Globus pallidus (tissue), 1 donor: ENCODE measurements at regions not wholly inside any gene's neighbourhood (a gene's known extent, or its start where the extent isn't known, plus 50 kb on each side); places are given as distances from the start of the nearest gene placed in this dataset.
A peak's percentile ranks its signal among the peaks of the same experiment; 100 is the strongest.
"Not testable (repeated sequence)": the region's sequence is repeated elsewhere in the genome, so short reads cannot be mapped to it uniquely, and the experiment has no call there.

ENCODE experiments used
- DNase-seq: peaks from one replicate; pipeline ENCODE4 v3.0.0-alpha.2; 2015; ENCODE audit warnings: low spot score

GRCh38 chr2:143922261-143922830 lies 597.6 kb downstream of the ZEB2 start:
- not testable (repeated sequence) for DNase-seq

GRCh38 chr2:143918465-143918989 lies 601.4 kb downstream of the ZEB2 start:
- DNase-seq = no peak

DNA sequence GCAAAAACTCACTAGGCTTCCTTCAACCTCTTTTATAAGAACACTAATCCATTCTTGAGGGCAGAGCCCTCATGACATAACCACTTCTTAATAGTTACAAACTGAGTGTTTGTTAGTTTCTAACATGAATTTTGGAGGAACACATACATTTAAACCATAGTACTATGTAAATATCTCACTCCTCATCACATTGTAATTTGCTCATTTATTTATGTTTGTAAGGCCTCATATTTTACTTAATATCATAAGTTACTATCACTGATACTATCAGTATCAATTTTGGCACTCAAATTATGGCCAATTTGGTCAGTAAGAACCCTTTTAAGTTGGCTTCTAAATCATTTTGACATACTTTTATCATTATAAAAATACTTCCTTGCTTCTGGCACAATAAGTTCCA lies 603.1 kb downstream of the ZEB2 start:
- no peak for DNase-seq

DNA sequence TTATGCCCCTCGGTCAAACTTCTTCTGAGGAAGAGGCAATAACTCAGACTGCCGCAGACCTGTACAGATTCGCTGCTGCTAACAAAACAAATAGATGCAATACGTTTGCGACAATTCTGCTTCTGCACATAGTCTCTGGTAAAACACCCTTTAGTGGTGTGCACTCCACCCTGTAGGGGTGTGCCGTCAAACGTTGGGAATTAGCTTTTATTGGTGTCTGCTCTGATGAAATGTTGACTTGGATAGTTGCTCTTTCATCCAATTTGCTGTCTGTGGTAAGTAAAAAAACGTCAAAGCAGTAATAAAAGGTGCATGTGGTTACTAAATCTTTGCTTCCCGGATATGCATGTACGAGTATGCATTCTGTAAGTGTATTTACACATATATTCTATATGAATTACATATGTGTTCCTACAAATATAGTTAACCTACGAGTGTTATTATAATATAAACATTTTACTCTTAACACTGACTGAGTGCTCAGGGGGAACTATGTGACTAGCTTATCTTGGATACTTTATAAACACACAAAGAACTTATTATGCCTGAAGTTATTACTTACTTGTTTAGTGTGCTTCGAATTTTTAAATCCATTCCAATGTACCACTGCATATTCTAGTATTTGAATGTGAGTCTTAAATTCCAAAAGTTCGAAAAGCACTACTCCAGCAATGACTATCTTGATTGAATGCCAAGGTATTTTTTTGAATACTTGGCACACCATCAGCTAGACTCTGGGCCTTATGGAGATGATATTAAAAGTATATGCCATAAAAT lies 610.2 kb downstream of the ZEB2 start:
- DNase-seq = no peak

DNA sequence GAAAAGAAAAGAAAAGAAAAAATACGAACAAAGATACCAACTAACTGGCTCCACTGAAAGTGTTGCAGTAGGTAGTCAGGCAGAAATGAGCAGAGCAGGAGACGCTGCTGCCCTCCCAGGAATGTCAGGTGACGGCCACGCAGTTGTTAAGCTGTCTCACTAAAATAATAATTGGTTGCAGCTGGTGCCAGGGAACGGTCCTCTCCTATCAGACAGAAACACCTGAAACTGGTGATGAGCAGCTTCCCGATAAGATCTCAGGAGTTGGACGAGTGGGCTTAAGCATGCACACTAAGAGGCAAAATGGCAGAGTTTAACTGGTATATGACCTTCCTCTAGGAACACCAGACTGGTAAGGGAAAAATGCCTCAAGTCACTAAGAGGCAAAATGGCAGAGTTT lies 611.1 kb downstream of the ZEB2 start:
- no peak for DNase-seq

- no peak for DNase-seq
Measured at GRCh38 chr2:143907801-143908200, 612.1 kb downstream of the ZEB2 start.

- DNase-seq = no peak
Measured at GRCh38 chr2:143906850-143907249, 613.1 kb downstream of the ZEB2 start.

- no peak for DNase-seq
Measured at GRCh38 chr2:143905587-143905986, 614.3 kb downstream of the ZEB2 start.

- peak; percentile 4 for DNase-seq
Measured at GRCh38 chr2:143903172-143903856, 616.6 kb downstream of the ZEB2 start.

DNA sequence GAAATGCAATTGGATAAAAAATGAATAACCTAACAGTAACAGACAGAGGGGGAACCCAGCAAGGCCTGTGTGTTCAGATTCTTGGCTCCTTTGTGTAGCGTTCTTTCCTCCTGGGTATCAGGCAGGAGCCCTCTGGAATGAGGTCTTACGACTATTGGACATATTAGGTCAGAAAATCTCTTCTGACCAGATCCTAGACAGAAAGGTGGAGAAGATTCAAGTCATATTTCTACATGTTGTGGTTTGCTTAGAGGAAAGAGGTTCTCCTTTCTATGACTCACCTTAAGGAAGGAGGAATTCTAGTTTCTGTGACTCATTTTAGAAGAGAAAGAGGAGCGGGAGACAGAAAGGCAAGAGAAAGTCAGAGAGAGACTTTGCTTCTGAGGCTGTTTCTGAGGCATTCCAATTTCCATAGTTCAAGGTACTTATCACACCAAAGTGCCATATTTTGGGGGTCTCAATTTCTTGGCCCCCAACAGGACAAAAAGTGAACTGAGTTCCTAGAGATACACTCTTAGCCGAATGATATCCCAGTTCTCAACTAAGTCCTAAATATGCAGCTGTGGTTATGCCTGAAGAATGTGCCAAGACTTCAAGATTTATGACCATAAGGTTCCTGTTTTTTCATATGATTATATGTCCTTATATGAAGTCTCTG lies 618.6 kb downstream of the ZEB2 start:
- DNase-seq = no peak

GRCh38 chr2:143899987-143900386 lies 619.9 kb downstream of the ZEB2 start:
- DNase-seq = no peak

DNA sequence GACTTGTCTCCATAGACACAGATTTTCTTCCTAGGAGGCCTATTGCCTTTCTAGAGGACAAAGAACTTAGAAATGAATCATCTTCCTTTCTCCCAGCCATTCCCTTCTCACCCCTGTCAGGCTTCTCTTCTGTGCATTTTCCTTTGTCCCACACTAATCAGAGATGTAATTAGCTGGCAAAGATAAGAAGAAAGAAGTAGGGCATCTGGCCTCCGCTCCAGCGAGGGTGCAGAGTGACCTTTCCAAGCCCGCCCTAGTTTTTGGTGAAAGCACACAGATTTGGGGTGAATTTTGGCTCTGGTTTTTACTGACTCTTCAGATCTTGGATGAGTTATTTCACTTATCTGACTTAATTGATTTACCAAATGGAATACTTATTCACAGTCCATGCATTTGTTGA lies 626.5 kb downstream of the ZEB2 start:
- no peak for DNase-seq

GRCh38 chr2:143891879-143892308 lies 628.0 kb downstream of the ZEB2 start:
- DNase-seq = no peak

- no peak for DNase-seq
Measured at GRCh38 chr2:143890798-143891197, 629.1 kb downstream of the ZEB2 start.

DNA sequence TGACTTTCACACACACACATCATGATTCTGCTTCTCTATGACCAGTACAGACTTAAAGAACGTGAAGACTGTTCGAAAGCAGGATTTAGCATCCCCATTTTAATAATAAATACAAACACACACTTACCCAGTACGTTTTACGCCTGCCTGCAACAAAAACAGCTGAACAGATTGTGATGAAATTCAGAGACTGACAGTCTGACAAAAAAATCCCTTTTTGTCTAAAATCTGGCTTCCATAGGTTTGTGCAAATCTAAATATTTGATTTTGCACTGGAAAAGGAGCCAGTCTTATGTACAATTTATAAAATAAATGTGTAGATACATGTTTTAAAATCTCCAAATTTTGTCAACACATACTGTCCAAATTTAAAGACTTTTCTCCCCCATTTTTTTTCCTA lies 630.7 kb downstream of the ZEB2 start:
- no peak for DNase-seq

- no peak for DNase-seq
Measured at GRCh38 chr2:143885461-143885860, 634.5 kb downstream of the ZEB2 start.

DNA sequence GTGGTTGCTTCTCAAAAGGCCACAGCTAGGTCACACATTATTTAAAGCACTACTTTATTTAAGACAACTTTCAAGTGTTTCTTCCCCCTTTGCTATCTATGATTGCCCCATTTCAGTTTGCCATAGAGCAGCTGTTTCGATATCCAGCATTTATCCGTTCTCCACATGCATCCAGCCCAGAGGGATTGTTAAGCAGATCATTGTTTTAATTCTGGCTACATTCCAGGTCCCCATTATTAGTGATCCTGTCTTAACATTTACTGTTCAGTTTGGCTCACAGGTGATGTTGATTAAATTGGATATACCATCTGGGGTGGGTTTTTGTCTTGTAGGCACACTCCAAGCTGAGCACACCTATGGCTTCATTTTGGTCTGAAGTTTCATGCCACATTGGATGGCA lies 638.7 kb downstream of the ZEB2 start:
- DNase-seq = no peak

GRCh38 chr2:143877876-143878530 lies 641.9 kb downstream of the ZEB2 start:
- no peak for DNase-seq

DNA sequence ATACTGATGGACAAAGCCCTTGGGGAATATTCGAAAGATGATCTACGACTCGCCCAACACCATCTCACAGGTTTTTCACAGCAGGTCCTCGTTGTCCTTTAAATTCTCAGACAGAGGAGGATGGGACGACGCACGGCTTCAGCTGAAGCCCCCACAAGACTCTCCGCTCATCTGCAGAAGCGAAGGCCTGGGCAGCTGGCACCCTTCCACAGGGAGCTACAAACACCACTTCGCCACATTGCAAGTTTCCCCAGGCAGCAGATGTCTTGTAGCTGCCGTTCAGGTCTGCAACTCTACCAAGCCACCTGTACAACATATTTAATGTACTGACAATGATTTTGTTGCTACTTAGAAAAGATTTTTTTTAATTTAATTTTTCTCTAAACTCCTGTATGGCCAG lies 642.9 kb downstream of the ZEB2 start:
- no peak for DNase-seq

DNA sequence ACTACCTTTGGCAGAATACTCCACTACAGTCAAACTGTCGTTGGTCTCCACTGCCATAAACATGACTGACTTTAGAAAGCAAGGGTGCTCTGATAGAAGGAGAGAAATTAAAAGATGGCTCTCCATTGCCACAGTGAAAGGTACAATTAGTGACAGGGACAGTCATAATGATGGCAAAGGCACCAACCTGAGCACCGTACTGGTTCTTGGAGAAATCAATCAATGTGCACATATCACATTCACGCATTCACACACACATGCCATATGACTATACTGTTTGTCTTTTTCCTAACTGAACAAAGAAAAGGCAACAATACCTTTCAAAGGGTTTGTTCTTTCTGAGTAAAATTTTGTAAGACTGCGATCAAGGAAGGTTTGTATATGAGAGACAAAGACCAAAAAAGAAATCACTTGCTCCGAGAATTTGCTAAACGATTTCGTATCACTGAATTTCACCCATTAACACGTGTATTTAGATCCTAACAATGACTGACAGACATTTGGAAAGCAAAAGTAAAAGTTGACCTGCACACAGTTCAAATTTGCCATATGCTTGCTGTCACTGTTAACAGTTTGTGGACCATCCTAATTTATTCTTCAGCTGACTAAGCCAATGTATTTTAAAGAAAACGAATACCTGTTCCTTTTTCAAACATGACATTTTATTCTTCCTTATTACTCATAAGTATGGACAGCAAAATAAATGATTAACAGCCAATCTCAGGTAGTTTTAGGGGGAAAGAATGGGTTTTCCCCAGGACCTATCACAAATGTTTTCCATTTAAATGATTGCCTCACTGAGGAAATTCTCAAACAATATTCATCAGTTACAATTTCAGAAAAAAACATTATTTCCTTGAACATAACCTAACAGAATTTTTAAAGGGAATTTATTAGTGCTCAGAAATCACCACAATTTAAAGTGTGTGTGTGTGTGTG lies 644.4 kb downstream of the ZEB2 start:
- DNase-seq = no peak

- no peak for DNase-seq
Measured at GRCh38 chr2:143873886-143874285, 646.0 kb downstream of the ZEB2 start.
